DMS153 treated with DMSO at 0.1 percent for 48 hours (cell line): ENCODE measurements at regions not wholly inside any gene's neighbourhood (a gene's known extent, or its start where the extent isn't known, plus 50 kb on each side); places are given as distances from the start of the nearest gene placed in this dataset.

ENCODE experiments used
- DNase-seq: peaks from one replicate; lab custom pipeline; 2025; ENCODE audit not compliant: unreplicated experiment; lab: John Stamatoyannopoulos, UW

DNA sequence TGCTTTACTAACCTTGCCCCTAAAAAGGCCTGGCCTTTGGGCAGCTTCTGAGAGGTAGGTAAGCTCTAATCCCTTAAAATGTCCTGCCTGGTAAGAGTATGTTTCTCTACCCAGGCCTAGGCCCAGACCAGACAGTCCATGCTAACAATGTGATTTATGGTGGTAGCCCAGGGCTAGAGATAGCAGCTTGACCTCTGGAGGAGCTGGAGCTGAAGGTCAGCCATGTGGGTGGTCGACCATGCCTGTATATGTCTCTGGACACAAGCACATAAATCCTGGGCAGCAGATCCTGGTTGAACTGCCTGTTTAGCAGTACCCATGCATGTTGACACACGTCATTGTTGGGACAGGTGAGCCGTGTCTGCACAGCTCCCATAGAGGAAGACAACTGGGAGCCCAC lies 62.1 kb upstream of the PHACTR1 start:
- DNase-seq: no peak

DNA sequence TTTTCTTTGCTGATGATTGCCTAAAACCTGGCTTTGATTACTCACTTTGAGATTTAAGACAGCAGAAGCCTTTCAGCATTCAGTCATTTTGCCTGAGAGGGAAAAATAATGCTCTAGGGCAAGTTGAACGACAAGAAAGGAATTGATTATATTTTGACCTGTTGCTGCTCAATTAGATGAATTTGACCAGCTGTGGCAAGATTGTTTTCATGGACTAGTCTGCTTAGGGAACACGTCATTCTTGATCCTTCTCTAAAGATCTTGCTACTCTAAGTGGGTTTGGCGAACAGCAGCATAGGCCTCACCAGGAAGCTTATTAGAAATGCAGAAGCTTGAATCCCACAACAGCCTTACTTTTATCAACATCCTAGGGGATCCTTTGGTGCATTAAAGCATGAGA lies 59.7 kb upstream of the PHACTR1 start:
- DNase-seq: no peak

DNA sequence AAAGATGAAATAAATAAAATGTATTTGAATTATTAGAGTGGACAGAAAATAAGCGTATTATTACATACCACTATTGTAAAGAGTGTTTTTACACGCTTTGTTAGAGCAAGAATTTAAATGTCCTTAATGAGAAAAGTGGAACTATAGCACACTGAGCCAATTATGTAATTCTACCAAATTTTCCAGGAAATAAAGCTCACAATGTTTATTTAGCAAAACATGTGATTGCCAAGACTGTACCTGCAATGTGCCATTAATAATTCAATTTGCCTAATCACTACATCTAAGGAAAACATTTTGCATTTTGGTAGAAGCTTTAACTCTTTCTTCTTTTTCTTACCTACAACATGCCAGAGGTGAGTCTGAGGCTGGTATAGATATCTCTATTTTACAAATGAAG lies 58.7 kb upstream of the PHACTR1 start:
- DNase-seq: no peak

DNA sequence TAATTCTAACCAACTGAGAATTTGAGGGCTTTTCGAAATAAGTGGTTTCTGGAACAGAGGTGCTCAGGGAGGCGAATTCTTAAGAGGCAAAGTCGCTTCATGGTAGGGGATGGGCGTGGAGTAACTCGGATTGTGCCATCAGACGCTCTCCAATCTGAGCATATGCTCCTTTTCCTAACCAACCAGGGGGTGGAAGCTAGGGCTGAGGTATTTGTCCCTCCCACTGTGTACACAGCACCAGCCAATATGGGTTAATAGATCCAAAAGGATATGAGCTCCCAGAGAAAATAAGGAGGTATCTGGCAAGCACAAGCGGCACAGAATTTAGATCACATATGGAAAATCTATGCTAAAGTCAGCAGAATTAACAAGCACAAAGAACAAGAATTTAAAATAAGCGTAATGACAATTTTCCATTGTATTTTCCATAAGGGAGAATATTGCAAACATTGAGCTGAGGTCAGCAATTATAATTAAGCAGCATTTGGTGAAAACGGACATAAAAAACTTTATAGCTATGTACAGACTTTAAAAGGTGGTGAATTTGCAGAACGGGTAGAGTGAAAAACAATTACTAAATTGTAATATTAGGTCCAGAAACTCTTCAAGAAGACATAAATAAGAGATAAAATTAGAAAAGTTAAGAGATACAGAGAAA lies 55.0 kb upstream of the PHACTR1 start:
- DNase-seq: no peak
